ENCODE measurements at regions not wholly inside any gene's neighbourhood (a gene's known extent, or its start where the extent isn't known, plus 50 kb on each side); places are given as distances from the start of the nearest gene placed in this dataset.

GRCh38 chr18:22872900-22873537 is 60.1 kb upstream of the RBBP8 start:
- Histone ChIP-seq H3K9me3 (ENCODE audit: low read length) (no peaks in the 10 kb centered on the region), H3K27ac (ENCODE audit: low read length) (no peak overlapping the region), H3K9me2 (ENCODE audit: insufficient read depth, low read length) (no peaks in the 10 kb centered on the region), H3K4me2 (ENCODE audit: low read length) (no peak overlapping the region), H3K79me2 (replicated peaks; ENCODE audit: insufficient read depth, low read length) (no peaks in the 10 kb centered on the region), H4K20me1 (ENCODE audit: insufficient read depth) (no peaks in the 10 kb centered on the region), H3K4me3 (ENCODE audit: low read length) (no peak overlapping the region), H3K36me3 (ENCODE audit: insufficient read depth, low read length) (no peaks in the 10 kb centered on the region), H3F3A (ENCODE audit: insufficient read depth, low read length, poor library complexity, severe bottlenecking) (no peaks in the 10 kb centered on the region), H3K27me3 (ENCODE audit: insufficient read depth, low read depth, low read length) (no peaks in the 10 kb centered on the region), H3K9ac (ENCODE audit: low read length) (no peak overlapping the region), H2AFZ (ENCODE audit: low read depth, low read length) (no peak overlapping the region)
- TF ChIP-seq RAD21 (conservative IDR thresholded peaks at IDR 0.05), result no peak
- TF ChIP-seq CTCF (IDR thresholded peaks at IDR 0.05; ENCODE audit: poor library complexity, severe bottlenecking), result no peak
- TF ChIP-seq REST (IDR thresholded peaks at IDR 0.05; ENCODE audit: borderline replicate concordance), result no peak
- TF ChIP-seq EP300 (conservative IDR thresholded peaks at IDR 0.05; ENCODE audit: poor library complexity, severe bottlenecking), result no peak
- no peak for TF ChIP-seq MXI1 (conservative IDR thresholded peaks at IDR 0.05; ENCODE audit: poor library complexity, severe bottlenecking)
- no peak for TF ChIP-seq SMC3 (conservative IDR thresholded peaks at IDR 0.05; ENCODE audit: poor library complexity)
- TF ChIP-seq TAF1 (IDR thresholded peaks at IDR 0.05; ENCODE audit: low read depth), result no peak
- no peak for TF ChIP-seq EZH2 (IDR thresholded peaks at IDR 0.05; ENCODE audit: borderline replicate concordance, insufficient read depth, low read length, poor library complexity, severe bottlenecking)
- TF ChIP-seq POLR2AphosphoS5 (IDR thresholded peaks at IDR 0.05), result no peak

DNA sequence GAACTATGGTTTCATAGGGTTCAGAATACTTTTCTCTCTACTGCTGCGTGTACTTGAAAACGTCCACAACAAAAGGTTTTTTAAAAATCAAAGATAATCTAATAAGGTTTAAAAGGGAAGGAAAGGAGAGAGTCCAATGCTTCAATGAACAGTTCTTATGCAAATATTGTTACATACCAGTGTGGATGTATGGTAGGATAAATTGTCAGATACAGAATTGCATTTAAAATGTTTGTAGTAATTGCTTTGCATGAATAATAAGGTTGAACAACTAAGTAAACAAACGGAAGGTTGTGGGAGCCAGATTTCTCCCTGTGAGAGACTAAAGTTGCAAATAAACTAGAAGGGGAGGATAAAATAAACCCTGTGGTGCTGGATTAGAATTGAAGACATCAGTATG is 53.8 kb upstream of the RBBP8 start:
- H3K27me3 ChIP-seq (ENCODE audit: insufficient read depth, low read depth, low read length), result no peaks in the 10 kb centered on the region
- no peak overlapping the region for H3K27ac ChIP-seq (ENCODE audit: low read length)
- no peaks in the 10 kb centered on the region for H4K20me1 ChIP-seq (ENCODE audit: insufficient read depth)
- H3K79me2 ChIP-seq (replicated peaks; ENCODE audit: insufficient read depth, low read length), result no peaks in the 10 kb centered on the region
- H3K9me2 ChIP-seq (ENCODE audit: insufficient read depth, low read length), result no peaks in the 10 kb centered on the region
- no peaks in the 10 kb centered on the region for H3K36me3 ChIP-seq (ENCODE audit: insufficient read depth, low read length)
- TF ChIP-seq MXI1 (conservative IDR thresholded peaks at IDR 0.05; ENCODE audit: poor library complexity, severe bottlenecking) (no peak), SMC3 (conservative IDR thresholded peaks at IDR 0.05; ENCODE audit: poor library complexity) (no peak), EZH2 (IDR thresholded peaks at IDR 0.05; ENCODE audit: borderline replicate concordance, insufficient read depth, low read length, poor library complexity, severe bottlenecking) (no peak), RAD21 (conservative IDR thresholded peaks at IDR 0.05) (no peak), CTCF (IDR thresholded peaks at IDR 0.05; ENCODE audit: poor library complexity, severe bottlenecking) (no peak)
- H3F3A ChIP-seq (ENCODE audit: insufficient read depth, low read length, poor library complexity, severe bottlenecking), result no peaks in the 10 kb centered on the region
- no peak overlapping the region for H3K9ac ChIP-seq (ENCODE audit: low read length)
- no peaks in the 10 kb centered on the region for H3K9me3 ChIP-seq (ENCODE audit: low read length)
- no peak overlapping the region for H3K4me3 ChIP-seq (ENCODE audit: low read length)
- no peak overlapping the region for H3K4me2 ChIP-seq (ENCODE audit: low read length)
- H2AFZ ChIP-seq (ENCODE audit: low read depth, low read length), result no peak overlapping the region

All from neural cell (in vitro differentiated cells).